Transverse colon (tissue), 4 donors: ENCODE measurements at regions not wholly inside any gene's neighbourhood (a gene's known extent, or its start where the extent isn't known, plus 50 kb on each side); places are given as distances from the start of the nearest gene placed in this dataset.

Experiments used
- DNase-seq: peaks from one replicate; pipeline ENCODE4 v3.0.0-alpha.2; 2019
- H3K27ac ChIP-seq, 4 donors: fragments of 200-600 bp; sonication (generic); 2 replicates each; pipeline ENCODE4 v1.5.1; 2016 to 2018; ENCODE audit warnings: inconsistent platforms in 4 of 4
- H3K27me3 ChIP-seq: fragments of 200-600 bp; sonication (generic); 2 replicates; pipeline ENCODE4 v1.5.1; 2017; ENCODE audit warnings: inconsistent platforms
- H3K36me3 ChIP-seq, 4 donors: fragments of 200-600 bp; sonication (generic); 2 replicates each; pipeline ENCODE4 v1.5.1; 2017 to 2019; ENCODE audit warnings: inconsistent platforms in 4 of 4
- H3K4me1 ChIP-seq, 4 donors: fragments of 200-600 bp; sonication (generic); 2 replicates each; pipeline ENCODE4 v1.5.1; 2017 to 2020; ENCODE audit warnings: inconsistent platforms in 4 of 4
- H3K4me3 ChIP-seq, 4 donors: fragments of 200-600 bp; sonication (generic); 1 replicate in 1 of 4; 2 replicates in 3 of 4; pipeline versions ENCODE4 v1.5.1 to v1.6.1; 2017 to 2019; ENCODE audit warnings: inconsistent platforms in 4 of 4
- H3K9me3 ChIP-seq, 2 donors: fragments of 200-600 bp; sonication (generic); 2 replicates each; pipeline ENCODE4 v1.5.1; 2017 to 2019; ENCODE audit warnings: inconsistent platforms in 2 of 2
- EP300 ChIP-seq: sonication (generic); formaldehyde crosslinking; IDR thresholded peaks from one replicate; pipeline ENCODE4 v1.6.1; 2017; ENCODE audit warnings: antibody characterized with exemption, low read depth
- POLR2A ChIP-seq: fragments of 450-650 bp; IDR thresholded peaks from one replicate; pipeline ENCODE4 v1.6.1; 2016; ENCODE audit warnings: antibody characterized with exemption, mild to moderate bottlenecking, moderate library complexity
- POLR2AphosphoS5 ChIP-seq, 3 donors: sonication (generic); formaldehyde crosslinking; IDR thresholded peaks; one replicate each; pipeline ENCODE4 v1.6.1; 2016; ENCODE audit warnings: antibody characterized with exemption in 3 of 3
- WGBS, 2 donors: methylation state at CpG; one replicate each; pipeline ENCODE4 v1.1.5; 2018; ENCODE audit warnings: low coverage in 1 of 2; 5-methylcytosine and 5-hydroxymethylcytosine counted together
- in situ Hi-C, 4 donors: fragments of 200-750 bp; cut with MboI; loops; one replicate each; pipeline versions ENCODE4 v1.15.0 to v1.15.1; 2017; ENCODE audit warnings: low sequenced_read_pairs in 3 of 4, low pct_ligation_motif_present in 1 of 4, low pct_unique_long_range_greater_than_20kb in 1 of 4
- intact Hi-C: fragments of 100-400 bp; cut with DNase I; formaldehyde crosslinking; loops from one replicate; pipeline ENCODE4 v1.15.1; 2023; ENCODE audit warnings: low total_unique reads
- TF ChIP-seq, protein P1 (sequence below), 5 experiments: fragments of 200-600 bp in 3 of 5; fragments of 450-650 bp in 2 of 5; sonication (generic) in 3 of 5; IDR thresholded peaks; 1 replicate in 2 of 5; 2 replicates in 3 of 5; pipeline ENCODE4 v1.5.1; 2016 to 2017; ENCODE audit warnings: antibody characterized with exemption in 5 of 5, inconsistent platforms in 3 of 5, mild to moderate bottlenecking in 2 of 5, moderate library complexity in 1 of 5

GRCh38 chr13:104975272-104975671 is 1560.2 kb downstream of the EFNB2 start:
- in situ Hi-C loops (no loop called here), intact Hi-C loops (no loop called here)
- no peaks in the 10 kb centered on the region for H3K27me3 ChIP-seq
- WGBS, 2 donors: 58 to 61% methylated on average over 4 of the region's 4 CpGs
- no peak overlapping the region for H3K27ac ChIP-seq
- H3K9me3 ChIP-seq: no peaks in the 10 kb centered on the region
- H3K36me3 ChIP-seq: no peaks in the 10 kb centered on the region
- H3K4me3 ChIP-seq: no peak overlapping the region
- DNase-seq: no peak
- TF ChIP-seq POLR2AphosphoS5 (IDR thresholded peaks at IDR 0.05) (no peak), EP300 (no peak), POLR2A (no peak)
- TF ChIP-seq, protein P1, sequence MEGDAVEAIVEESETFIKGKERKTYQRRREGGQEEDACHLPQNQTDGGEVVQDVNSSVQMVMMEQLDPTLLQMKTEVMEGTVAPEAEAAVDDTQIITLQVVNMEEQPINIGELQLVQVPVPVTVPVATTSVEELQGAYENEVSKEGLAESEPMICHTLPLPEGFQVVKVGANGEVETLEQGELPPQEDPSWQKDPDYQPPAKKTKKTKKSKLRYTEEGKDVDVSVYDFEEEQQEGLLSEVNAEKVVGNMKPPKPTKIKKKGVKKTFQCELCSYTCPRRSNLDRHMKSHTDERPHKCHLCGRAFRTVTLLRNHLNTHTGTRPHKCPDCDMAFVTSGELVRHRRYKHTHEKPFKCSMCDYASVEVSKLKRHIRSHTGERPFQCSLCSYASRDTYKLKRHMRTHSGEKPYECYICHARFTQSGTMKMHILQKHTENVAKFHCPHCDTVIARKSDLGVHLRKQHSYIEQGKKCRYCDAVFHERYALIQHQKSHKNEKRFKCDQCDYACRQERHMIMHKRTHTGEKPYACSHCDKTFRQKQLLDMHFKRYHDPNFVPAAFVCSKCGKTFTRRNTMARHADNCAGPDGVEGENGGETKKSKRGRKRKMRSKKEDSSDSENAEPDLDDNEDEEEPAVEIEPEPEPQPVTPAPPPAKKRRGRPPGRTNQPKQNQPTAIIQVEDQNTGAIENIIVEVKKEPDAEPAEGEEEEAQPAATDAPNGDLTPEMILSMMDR (IDR thresholded peaks at IDR 0.05): no peak
- H3K4me1 ChIP-seq: no peaks in the 10 kb centered on the region

DNA sequence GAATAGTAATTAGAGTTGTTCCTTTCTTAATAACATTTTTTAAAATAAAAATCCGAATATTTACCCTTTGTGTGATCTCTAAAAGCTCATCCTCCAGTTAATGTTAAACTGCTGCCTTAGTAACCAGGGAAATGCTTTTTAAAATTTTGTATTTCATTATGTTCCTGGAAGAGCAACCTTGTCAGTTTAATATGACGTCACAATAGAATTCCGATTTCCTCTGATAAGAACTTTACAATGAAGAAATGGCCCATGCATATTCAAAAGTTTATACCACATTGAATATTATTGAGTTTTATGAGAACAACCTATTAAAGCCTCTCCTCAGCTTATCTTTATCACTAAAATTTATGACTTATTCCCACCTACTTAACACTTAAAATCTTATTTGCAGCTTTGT is 1566.6 kb downstream of the EFNB2 start:
- no peak for DNase-seq
- H3K27ac ChIP-seq: no peak overlapping the region
- no peaks in the 10 kb centered on the region for H3K4me1 ChIP-seq
- intact Hi-C loops: no loop called here
- 88 to 91% methylated on average over 3 of the region's 3 CpGs for WGBS, 2 donors
- TF ChIP-seq POLR2AphosphoS5 (IDR thresholded peaks at IDR 0.05) (no peak), POLR2A (no peak), EP300 (no peak)
- TF ChIP-seq, protein P1 (IDR thresholded peaks at IDR 0.05): no peak
- H3K36me3 ChIP-seq: no peaks in the 10 kb centered on the region
- no peaks in the 10 kb centered on the region for H3K9me3 ChIP-seq
- H3K27me3 ChIP-seq: no peaks in the 10 kb centered on the region
- H3K4me3 ChIP-seq: no peak overlapping the region
- in situ Hi-C loops: no loop called here

DNA sequence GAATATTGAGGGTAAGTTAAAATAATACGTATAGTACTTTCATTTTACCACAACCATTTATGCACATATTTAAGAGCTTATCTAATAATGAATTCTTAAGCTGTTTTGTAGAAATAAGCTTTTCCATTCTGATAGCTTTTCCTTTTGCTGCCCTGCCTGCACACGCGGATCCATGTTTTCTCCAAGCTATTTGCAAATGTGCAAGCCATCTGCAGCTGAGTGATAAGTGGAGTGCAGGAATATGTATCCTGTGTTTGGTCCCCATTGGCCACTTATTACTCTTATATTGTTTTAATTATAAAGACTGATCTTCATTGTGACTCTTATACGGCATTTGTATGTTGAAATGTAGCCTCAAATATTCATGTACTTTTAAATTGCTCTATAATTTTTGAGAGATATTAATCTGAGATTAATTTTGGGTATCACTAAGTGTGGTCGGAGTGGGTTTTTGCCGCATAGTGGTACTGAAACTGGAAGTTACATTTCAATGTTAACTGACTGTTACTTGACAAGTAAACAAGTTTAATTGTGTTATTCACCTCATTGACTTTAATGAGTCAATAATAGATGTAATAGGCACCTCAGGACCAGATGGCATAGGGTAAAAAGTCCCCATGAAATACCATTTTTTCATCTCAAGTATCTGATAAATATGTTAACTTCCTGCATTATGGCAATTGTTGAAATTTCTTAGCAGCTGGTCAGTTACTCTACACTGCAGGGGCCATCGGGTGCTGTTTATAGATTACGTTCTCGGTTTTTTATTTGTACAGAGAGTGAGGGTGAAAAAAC is 1567.4 kb downstream of the EFNB2 start:
- Histone ChIP-seq H3K27ac (no peak overlapping the region), H3K27me3 (no peaks in the 10 kb centered on the region), H3K4me3 (no peak overlapping the region), H3K36me3 (no peaks in the 10 kb centered on the region), H3K9me3 (no peaks in the 10 kb centered on the region), H3K4me1 (no peaks in the 10 kb centered on the region)
- DNase-seq: no peak
- intact Hi-C loops: no loop called here
- in situ Hi-C loops: no loop called here
- WGBS, 2 donors: 77 to 83% methylated on average over 9 of the region's 9 CpGs
- TF ChIP-seq, protein P1 (IDR thresholded peaks at IDR 0.05): no peak
- TF ChIP-seq POLR2A (no peak), EP300 (no peak), POLR2AphosphoS5 (IDR thresholded peaks at IDR 0.05) (no peak)

- intact Hi-C loops: no loop called here
- H3K4me3 ChIP-seq: no peak overlapping the region
- H3K27ac ChIP-seq: no peak overlapping the region
- no peaks in the 10 kb centered on the region for H3K9me3 ChIP-seq
- no peaks in the 10 kb centered on the region for H3K27me3 ChIP-seq
- in situ Hi-C loops: no loop called here
- 42 to 43% methylated on average over 3 of the region's 3 CpGs for WGBS, 2 donors
- TF ChIP-seq EP300 (no peak), POLR2AphosphoS5 (IDR thresholded peaks at IDR 0.05) (no peak), POLR2A (no peak)
- TF ChIP-seq, protein P1 (IDR thresholded peaks at IDR 0.05): no peak
- H3K4me1 ChIP-seq: no peaks in the 10 kb centered on the region
- DNase-seq: no peak
- H3K36me3 ChIP-seq: no peaks in the 10 kb centered on the region
Measured at GRCh38 chr13:104967376-104967775, 1568.1 kb downstream of the EFNB2 start.
